GM10248 (cell line): ENCODE measurements at regions not wholly inside any gene's neighbourhood (a gene's known extent, or its start where the extent isn't known, plus 50 kb on each side); places are given as distances from the start of the nearest gene placed in this dataset.
"Not testable (repeated sequence)": the region's sequence is repeated elsewhere in the genome, so short reads cannot be mapped to it uniquely, and the experiment has no call there.

ENCODE experiments used
- CTCF ChIA-PET: fragments of 300-600 bp; sonication (Branson Sonifier 250); formaldehyde crosslinking; extraction: SDS; loops from one replicate; lab custom pipeline; 2021; ENCODE audit warnings: antibody characterized with exemption; lab: Yijun Ruan, JAX
- POLR2A ChIA-PET: fragments of 350-650 bp; sonication (Branson Sonifier 250); formaldehyde crosslinking; extraction: SDS; loops from one replicate; lab custom pipeline; 2020; ENCODE audit warnings: antibody characterized with exemption; lab: Yijun Ruan, JAX
- DNase-seq: peaks from one replicate; pipeline ENCODE4 v3.0.0; 2012; ENCODE audit errors: extremely low spot score
- TF ChIP-seq, protein P1 (sequence below): IDR thresholded peaks from 2 replicates; pipeline ENCODE4 v1.5.1; 2012; ENCODE audit warnings: mild to moderate bottlenecking, low read depth; ENCODE audit errors: extremely low read depth, missing control alignments, control extremely low read depth

DNA sequence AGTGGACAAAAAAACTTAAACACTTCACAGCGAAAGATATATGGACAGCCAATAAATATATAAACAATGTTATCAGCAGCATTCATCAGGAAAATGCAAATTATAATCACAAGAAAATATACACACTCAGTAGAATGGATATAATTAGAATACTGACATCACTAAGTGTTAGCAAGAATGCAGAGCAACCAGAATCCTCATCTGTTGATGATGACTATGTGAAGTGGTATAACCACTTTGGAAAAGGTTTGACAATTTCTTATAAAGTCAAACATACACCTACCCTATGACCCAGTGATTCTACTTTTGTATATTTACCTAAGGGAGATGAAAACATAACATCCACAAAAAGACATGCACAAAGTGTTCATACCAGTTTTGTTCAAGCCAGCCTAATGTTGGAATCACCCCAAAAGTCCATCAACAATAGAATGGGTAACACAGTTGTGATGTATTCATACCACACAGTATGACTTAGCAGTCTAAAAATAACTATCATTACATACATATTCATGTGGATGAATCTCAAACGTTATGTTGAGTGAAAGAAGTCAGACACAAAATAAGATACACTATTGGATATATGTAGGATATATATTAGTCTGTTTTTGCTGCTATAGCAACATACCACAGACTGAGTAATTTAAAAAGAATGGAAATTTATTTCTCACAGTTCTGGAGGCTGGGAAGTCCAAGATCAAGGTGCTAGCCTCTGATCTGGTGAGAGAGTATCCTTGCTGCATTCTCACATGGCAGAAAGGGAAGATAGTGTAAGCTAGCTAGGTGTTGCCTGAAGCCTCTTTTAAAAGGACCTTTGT is 148.8 kb upstream of the ADAMTSL1 start:
- TF ChIP-seq, protein P1, sequence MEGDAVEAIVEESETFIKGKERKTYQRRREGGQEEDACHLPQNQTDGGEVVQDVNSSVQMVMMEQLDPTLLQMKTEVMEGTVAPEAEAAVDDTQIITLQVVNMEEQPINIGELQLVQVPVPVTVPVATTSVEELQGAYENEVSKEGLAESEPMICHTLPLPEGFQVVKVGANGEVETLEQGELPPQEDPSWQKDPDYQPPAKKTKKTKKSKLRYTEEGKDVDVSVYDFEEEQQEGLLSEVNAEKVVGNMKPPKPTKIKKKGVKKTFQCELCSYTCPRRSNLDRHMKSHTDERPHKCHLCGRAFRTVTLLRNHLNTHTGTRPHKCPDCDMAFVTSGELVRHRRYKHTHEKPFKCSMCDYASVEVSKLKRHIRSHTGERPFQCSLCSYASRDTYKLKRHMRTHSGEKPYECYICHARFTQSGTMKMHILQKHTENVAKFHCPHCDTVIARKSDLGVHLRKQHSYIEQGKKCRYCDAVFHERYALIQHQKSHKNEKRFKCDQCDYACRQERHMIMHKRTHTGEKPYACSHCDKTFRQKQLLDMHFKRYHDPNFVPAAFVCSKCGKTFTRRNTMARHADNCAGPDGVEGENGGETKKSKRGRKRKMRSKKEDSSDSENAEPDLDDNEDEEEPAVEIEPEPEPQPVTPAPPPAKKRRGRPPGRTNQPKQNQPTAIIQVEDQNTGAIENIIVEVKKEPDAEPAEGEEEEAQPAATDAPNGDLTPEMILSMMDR = no peak
- no peak for DNase-seq
- ChIA-PET CTCF (no interaction called here), POLR2A (no interaction called here)

DNA sequence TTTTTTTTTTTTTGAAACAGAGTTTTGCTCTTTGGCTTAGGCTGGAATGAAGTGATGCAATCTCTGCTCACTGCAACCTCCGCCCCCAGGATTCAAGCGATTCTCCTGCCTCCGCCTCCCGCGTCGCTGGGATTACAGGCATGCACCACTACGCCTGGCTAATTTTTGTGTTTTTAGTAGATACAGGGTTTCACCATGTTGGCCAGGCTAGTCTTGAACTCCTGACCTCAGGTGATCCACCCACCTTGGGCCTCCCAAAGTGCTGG is 148.3 kb upstream of the ADAMTSL1 start:
- DNase-seq, CTCF ChIA-PET, POLR2A ChIA-PET: not testable (repeated sequence)

DNA sequence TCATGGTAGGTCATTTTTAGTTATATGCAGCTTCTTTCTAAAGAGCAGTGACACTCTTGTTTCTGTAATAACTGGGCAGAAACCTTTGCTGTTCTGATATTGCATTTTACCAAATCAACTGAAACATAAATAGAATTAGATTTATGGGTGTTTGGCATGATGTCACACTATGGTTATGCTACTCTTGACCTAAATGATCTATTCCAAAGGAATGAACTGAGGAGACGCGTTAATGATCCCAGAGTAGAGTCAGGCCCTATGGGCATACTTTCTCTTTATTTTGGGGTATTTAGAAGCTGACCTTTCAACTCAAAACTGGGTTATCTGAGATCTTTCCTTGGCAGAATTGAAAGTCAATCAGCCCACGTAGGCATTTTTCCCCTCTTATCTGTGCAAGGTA is 146.8 kb upstream of the ADAMTSL1 start:
- ChIA-PET POLR2A (no interaction called here), CTCF (interaction anchor here (1.1 to 1.4 kb wide), 4 partner anchors 8 to 13 kb away, joined by 3 to 4 read pairs (median 3); no protein-coding TSS in a partner anchor)
- no peak for DNase-seq
- TF ChIP-seq, protein P1 = no peak

DNA sequence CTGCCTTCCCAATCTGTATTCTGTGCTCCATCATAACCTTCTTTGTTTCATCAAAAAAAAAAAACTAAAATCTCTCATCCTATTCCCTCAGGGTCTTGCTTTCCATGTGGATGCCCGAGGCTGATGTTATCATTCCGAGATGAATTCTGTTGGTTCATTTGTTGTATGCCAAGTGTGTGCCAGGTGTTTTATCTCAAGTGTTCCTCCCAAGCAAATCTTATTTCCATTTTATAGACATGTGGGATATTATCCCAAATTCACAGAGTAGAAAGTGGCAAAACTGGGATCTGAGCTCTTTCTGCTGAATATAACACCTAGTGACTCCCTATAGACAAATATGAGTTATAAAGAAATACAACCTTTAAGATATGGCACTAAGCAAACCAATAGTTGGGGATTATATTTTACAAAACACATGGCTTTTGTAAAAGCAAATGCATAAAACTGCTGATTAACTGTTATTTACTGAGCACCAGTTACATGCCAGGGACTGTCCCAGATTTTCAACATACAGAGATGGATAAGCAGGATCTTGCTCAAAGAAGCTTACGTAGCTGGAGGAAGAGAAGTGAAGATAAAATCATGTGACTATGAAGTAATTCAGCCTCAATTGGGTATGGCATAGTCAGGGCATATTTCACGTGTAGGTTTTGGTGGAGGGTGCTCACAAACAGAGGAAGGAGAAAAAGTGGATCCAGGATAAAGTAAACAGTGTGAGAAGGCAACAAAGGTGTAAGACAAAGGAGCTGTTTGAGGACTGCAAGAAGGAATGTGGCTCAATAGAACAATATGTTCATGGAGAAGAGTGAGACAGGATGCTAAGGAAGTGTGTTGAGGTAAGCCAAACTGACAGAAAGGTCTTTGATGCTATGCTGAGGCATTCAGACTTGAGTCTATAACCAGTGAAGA is 143.3 kb upstream of the ADAMTSL1 start:
- DNase-seq = no peak
- TF ChIP-seq, protein P1 = no peak
- CTCF ChIA-PET = interaction anchor here (0.9 to 1.1 kb wide), 2 partner anchors 12 to 112 kb away, joined by 3 to 4 read pairs; no protein-coding TSS in a partner anchor
- POLR2A ChIA-PET = no interaction called here

DNA sequence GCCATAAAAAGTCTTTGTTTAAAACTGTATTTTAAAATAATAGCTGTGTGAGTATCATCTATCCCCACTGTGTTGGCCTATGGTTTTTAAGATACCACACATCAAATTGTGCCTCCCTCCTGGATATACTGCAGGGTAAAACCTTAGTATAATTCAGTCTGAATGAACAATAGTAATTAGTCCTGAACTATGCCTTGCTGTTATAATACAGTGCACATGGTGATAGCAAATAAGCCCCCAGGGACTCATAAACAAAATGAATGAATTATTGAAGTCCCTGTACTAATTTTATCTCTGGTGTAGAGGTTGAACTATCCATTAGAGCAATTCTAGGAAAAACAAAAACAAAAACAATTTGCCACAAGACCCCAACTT is 142.7 kb upstream of the ADAMTSL1 start:
- ChIA-PET POLR2A (no interaction called here), CTCF (interaction anchor here (0.9 to 1.1 kb wide), 2 partner anchors 12 to 112 kb away, joined by 3 to 4 read pairs; no protein-coding TSS in a partner anchor)
- DNase-seq = no peak
- TF ChIP-seq, protein P1 = no peak

DNA sequence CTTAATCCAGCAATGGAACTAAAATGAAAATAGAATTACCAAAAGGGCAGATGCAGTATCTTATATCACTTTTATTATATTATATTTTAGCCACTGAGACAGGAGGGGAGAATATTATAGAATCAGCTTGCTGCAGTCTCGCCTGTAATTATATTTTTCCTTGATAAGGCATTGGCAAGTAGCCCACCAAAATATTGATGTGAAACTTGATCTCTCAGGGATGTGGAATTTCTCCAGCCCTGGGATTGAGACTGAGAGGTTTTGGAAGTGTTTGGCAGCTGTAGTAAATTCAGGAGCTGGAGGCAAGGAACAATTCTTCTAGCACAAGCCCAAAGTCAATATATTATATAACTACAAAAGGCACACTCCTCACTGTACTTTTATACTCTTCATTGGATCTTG is 142.1 kb upstream of the ADAMTSL1 start:
- TF ChIP-seq, protein P1 = no peak
- no peak for DNase-seq
- CTCF ChIA-PET = interaction anchor here (0.9 to 1.1 kb wide), 2 partner anchors 13 to 111 kb away, joined by 3 to 4 read pairs; no protein-coding TSS in a partner anchor
- POLR2A ChIA-PET = no interaction called here
